Caco-2 (cell line): ENCODE measurements at regions not wholly inside any gene's neighbourhood (a gene's known extent, or its start where the extent isn't known, plus 50 kb on each side); places are given as distances from the start of the nearest gene placed in this dataset.

Experiments used
- BruUV-seq: library from RNA; stranded (reverse); fragments of 400-500 nt; replicated peaks from 2 replicates; lab custom pipeline; 2021; lab: Mats Ljungman, UMichigan
- CTCF ChIA-PET: fragments of 300-600 bp; sonication (Branson Sonifier 250); formaldehyde crosslinking; loops from one replicate; lab custom pipeline; 2022; ENCODE audit warnings: antibody characterized with exemption; lab: Charles Lee
- POLR2A ChIA-PET: fragments of 300-600 bp; sonication (Branson Sonifier 250); formaldehyde crosslinking; loops from one replicate; lab custom pipeline; 2022; ENCODE audit warnings: antibody characterized with exemption; lab: Charles Lee
- DNase-seq, 2 experiments: peaks; one replicate each; pipeline versions ENCODE4 v3.0.0 to v3.0.0-alpha.2; 2020 to 2022
- H3K27me3 ChIP-seq: replicated peaks from 2 replicates; pipeline ENCODE4 v1.6.0; 2011; ENCODE audit warnings: low read length; ENCODE audit not compliant: control insufficient read depth, insufficient read depth
- H3K36me3 ChIP-seq: 2 replicates; pipeline ENCODE4 v1.5.1; 2011; ENCODE audit warnings: low read length; ENCODE audit not compliant: control insufficient read depth, insufficient read depth
- H3K4me1 ChIP-seq: fragments of 250-450 bp; sonication (Bioruptor Pico); 2 replicates; pipeline ENCODE4 v1.5.1; 2020; ENCODE audit warnings: mild to moderate bottlenecking
- H3K4me3 ChIP-seq: 2 replicates; pipeline ENCODE4 v1.5.1; 2011; ENCODE audit warnings: low read depth, mild to moderate bottlenecking, control low read depth, low read length
- H3K9me3 ChIP-seq: fragments of 250-450 bp; sonication (Bioruptor Pico); 2 replicates; pipeline ENCODE4 v1.5.1; 2020; ENCODE audit warnings: mild to moderate bottlenecking, moderate library complexity
- H3K27ac Mint-ChIP-seq: one replicate; pipeline ENCODE4 v1.8.0; 2022; ENCODE audit warnings: mixed read lengths; ENCODE audit not compliant: unreplicated experiment
- H3K27me3 Mint-ChIP-seq: one replicate; pipeline ENCODE4 v1.8.0; 2022; ENCODE audit warnings: mixed read lengths; ENCODE audit not compliant: insufficient read depth, unreplicated experiment
- H3K36me3 Mint-ChIP-seq: one replicate; pipeline ENCODE4 v1.8.0; 2022; ENCODE audit warnings: mild to moderate bottlenecking, mixed read lengths; ENCODE audit not compliant: insufficient read depth, unreplicated experiment
- H3K4me1 Mint-ChIP-seq: one replicate; pipeline ENCODE4 v1.8.0; 2022; ENCODE audit warnings: low read depth, mixed read lengths; ENCODE audit not compliant: unreplicated experiment
- H3K4me3 Mint-ChIP-seq: one replicate; pipeline ENCODE4 v1.8.0; 2022; ENCODE audit warnings: mild to moderate bottlenecking, moderate library complexity, mixed read lengths; ENCODE audit not compliant: unreplicated experiment
- H3K9me3 Mint-ChIP-seq: one replicate; pipeline ENCODE4 v1.8.0; 2022; ENCODE audit warnings: mixed read lengths; ENCODE audit not compliant: unreplicated experiment
- intact Hi-C: fragments of 100-400 bp; cut with micrococcal nuclease; formaldehyde crosslinking; loops from one replicate; pipeline ENCODE4 v1.10.0; 2022; ENCODE audit not compliant: unreplicated experiment
- TF ChIP-seq, protein P1 (sequence below), 2 experiments: fragments of 200-600 bp in 1 of 2; IDR thresholded peaks; 1 replicate in 1 of 2; 2 replicates in 1 of 2; pipeline versions ENCODE4 v1.5.1 to v1.8.0; 2011 to 2022; ENCODE audit warnings: antibody characterized with exemption in 1 of 2, control low read depth in 1 of 2, inconsistent platforms in 1 of 2, low read depth in 1 of 2, low read length in 1 of 2, mild to moderate bottlenecking in 1 of 2, moderate library complexity in 1 of 2; ENCODE audit not compliant: insufficient read depth in 1 of 2, severe bottlenecking in 1 of 2, unreplicated experiment in 1 of 2

- Histone ChIP-seq H3K4me3 (no peak overlapping the region), H3K4me1 (no peaks in the 10 kb centered on the region), H3K27me3 (no peaks in the 10 kb centered on the region), H3K9me3 (no peaks in the 10 kb centered on the region), H3K36me3 (no peaks in the 10 kb centered on the region)
- H3K27ac Mint-ChIP-seq = no peak overlapping the region
- TF ChIP-seq, protein P1, sequence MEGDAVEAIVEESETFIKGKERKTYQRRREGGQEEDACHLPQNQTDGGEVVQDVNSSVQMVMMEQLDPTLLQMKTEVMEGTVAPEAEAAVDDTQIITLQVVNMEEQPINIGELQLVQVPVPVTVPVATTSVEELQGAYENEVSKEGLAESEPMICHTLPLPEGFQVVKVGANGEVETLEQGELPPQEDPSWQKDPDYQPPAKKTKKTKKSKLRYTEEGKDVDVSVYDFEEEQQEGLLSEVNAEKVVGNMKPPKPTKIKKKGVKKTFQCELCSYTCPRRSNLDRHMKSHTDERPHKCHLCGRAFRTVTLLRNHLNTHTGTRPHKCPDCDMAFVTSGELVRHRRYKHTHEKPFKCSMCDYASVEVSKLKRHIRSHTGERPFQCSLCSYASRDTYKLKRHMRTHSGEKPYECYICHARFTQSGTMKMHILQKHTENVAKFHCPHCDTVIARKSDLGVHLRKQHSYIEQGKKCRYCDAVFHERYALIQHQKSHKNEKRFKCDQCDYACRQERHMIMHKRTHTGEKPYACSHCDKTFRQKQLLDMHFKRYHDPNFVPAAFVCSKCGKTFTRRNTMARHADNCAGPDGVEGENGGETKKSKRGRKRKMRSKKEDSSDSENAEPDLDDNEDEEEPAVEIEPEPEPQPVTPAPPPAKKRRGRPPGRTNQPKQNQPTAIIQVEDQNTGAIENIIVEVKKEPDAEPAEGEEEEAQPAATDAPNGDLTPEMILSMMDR (IDR thresholded peaks at IDR 0.05; ENCODE audit: insufficient read depth in 1 of 2, low read depth in 1 of 2, low read length in 1 of 2, severe bottlenecking in 1 of 2, unreplicated experiment in 1 of 2) = no peak
- BruUV-seq = no TSS peak
- no peaks in the 10 kb centered on the region for H3K4me1 Mint-ChIP-seq
- peaks cover 3% of the 10 kb centered on the region for H3K9me3 Mint-ChIP-seq
- POLR2A ChIA-PET = no interaction called here
- intact Hi-C loops = no loop called here
- CTCF ChIA-PET = no interaction called here
- H3K27me3 Mint-ChIP-seq = peaks cover 4% of the 10 kb centered on the region
- H3K36me3 Mint-ChIP-seq = no peaks in the 10 kb centered on the region
- DNase-seq = no peak
- H3K4me3 Mint-ChIP-seq = no peak overlapping the region
These were observed 67.2 kb downstream of the BUB3 start for GRCh38 chr10:123221418-123221817.

DNA sequence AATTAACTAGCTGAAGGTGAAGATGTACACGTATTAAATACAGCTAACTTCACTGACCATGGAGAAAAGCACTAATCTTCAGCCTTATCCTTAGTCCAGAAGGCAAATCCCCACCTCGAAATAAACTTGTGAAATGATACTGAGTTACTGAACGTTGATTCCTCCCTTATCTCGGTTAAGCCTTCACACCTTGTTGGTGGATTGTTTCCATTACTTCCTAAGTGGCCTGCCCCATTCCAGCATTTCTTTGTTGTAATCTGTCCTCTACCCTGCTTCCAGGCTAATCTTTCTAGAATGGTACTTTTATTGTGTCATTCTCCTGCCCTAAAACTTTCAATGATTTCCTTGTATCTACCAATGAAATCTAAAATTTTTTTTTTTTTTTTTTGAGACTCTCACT is 68.6 kb downstream of the BUB3 start:
- DNase-seq = no peak
- Histone ChIP-seq H3K4me3 (no peak overlapping the region), H3K27me3 (no peaks in the 10 kb centered on the region), H3K36me3 (no peaks in the 10 kb centered on the region), H3K4me1 (no peaks in the 10 kb centered on the region), H3K9me3 (no peaks in the 10 kb centered on the region)
- TF ChIP-seq, protein P1 (IDR thresholded peaks at IDR 0.05; ENCODE audit: insufficient read depth in 1 of 2, low read depth in 1 of 2, low read length in 1 of 2, severe bottlenecking in 1 of 2, unreplicated experiment in 1 of 2) = no peak
- Mint-ChIP-seq H3K36me3 (no peaks in the 10 kb centered on the region), H3K4me1 (no peaks in the 10 kb centered on the region), H3K27ac (no peak overlapping the region), H3K9me3 (no peaks in the 10 kb centered on the region), H3K27me3 (peaks cover 4% of the 10 kb centered on the region), H3K4me3 (no peak overlapping the region)
- intact Hi-C loops = no loop called here
- no TSS peak for BruUV-seq
- POLR2A ChIA-PET = no interaction called here
- CTCF ChIA-PET = no interaction called here

- Histone ChIP-seq H3K27me3 (no peaks in the 10 kb centered on the region), H3K9me3 (no peaks in the 10 kb centered on the region), H3K4me3 (no peak overlapping the region), H3K4me1 (no peaks in the 10 kb centered on the region), H3K36me3 (no peaks in the 10 kb centered on the region)
- BruUV-seq = no TSS peak
- ChIA-PET CTCF (no interaction called here), POLR2A (no interaction called here)
- intact Hi-C loops = no loop called here
- Mint-ChIP-seq H3K36me3 (no peaks in the 10 kb centered on the region), H3K4me1 (no peaks in the 10 kb centered on the region), H3K27me3 (no peaks in the 10 kb centered on the region), H3K9me3 (no peaks in the 10 kb centered on the region), H3K4me3 (no peak overlapping the region), H3K27ac (no peak overlapping the region)
- TF ChIP-seq, protein P1 (IDR thresholded peaks at IDR 0.05; ENCODE audit: insufficient read depth in 1 of 2, low read depth in 1 of 2, low read length in 1 of 2, severe bottlenecking in 1 of 2, unreplicated experiment in 1 of 2) = no peak
- DNase-seq = no peak
These were observed 73.5 kb downstream of the BUB3 start for GRCh38 chr10:123227706-123228105.
